GM23248 (cell line): ENCODE measurements at regions not wholly inside any gene's neighbourhood (a gene's known extent, or its start where the extent isn't known, plus 50 kb on each side); places are given as distances from the start of the nearest gene placed in this dataset.

Experiments
- EZH2 ChIP-seq: fragments of 200-600 bp; sonication (generic); IDR thresholded peaks from 2 replicates; pipeline ENCODE4 v1.6.1; 2018; ENCODE audit warnings: antibody characterized with exemption, mild to moderate bottlenecking; ENCODE audit not compliant: insufficient read depth, poor library complexity, severe bottlenecking
- EZH2phosphoT487 ChIP-seq: fragments of 200-600 bp; sonication (generic); IDR thresholded peaks from 2 replicates; pipeline ENCODE4 v1.6.1; 2018; ENCODE audit warnings: antibody characterized with exemption, moderate library complexity, mild to moderate bottlenecking, low read depth; ENCODE audit not compliant: insufficient read depth

DNA sequence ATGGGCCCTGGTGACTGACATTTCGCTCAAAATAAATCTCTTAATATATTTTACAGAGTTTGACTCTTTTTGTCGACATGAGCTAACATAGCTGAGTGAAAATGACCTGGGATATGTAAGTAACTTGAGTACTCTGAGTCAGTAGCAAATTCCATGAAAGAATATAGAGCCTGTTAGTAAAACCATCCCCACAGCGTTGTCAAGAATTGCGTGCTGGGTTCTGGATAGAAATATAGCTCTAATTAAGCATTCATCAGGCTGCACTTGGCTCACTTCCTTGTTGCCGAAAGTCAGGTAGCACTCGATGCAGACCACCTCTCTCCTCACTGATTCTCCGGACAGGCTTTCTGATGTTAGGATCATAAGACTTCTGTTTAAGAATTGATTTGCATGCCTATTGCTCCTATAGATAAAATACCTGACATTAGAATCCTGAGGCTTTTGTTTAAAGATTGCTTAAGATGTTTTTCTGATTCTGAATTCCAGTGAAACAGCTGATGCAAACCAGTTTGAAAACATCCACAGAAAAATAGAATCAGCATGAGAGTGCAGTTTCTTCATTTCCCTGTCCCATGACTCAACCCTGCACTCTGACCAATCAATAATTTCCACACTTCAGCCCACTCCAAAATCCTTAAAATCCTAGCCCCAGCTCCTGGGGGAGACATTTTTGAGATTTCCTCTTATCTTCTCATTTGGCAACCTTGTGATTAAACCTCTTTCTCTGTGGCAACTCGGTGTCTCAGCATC is 310.6 kb downstream of the DIRAS2 start:
- TF ChIP-seq EZH2 (no peak), EZH2phosphoT487 (no peak)
